ENCODE measurements at regions not wholly inside any gene's neighbourhood (a gene's known extent, or its start where the extent isn't known, plus 50 kb on each side); places are given as distances from the start of the nearest gene placed in this dataset.
"Not testable (repeated sequence)": the region's sequence is repeated elsewhere in the genome, so short reads cannot be mapped to it uniquely, and the experiment has no call there.

- no peak for DNase-seq (ENCODE audit: low read depth in 2 of 2)
Measured at GRCh38 chr6:141248021-141248799, 884.5 kb upstream of the GJE1 start.

GRCh38 chr6:141244366-141244765, 888.4 kb upstream of the GJE1 start:
- DNase-seq (ENCODE audit: low read depth in 2 of 2): no peak

GRCh38 chr6:141242957-141243356, 889.8 kb upstream of the GJE1 start:
- DNase-seq (ENCODE audit: low read depth in 2 of 2): no peak

- no peak for DNase-seq (ENCODE audit: low read depth in 2 of 2)
Measured at GRCh38 chr6:141229296-141229695, 903.4 kb upstream of the GJE1 start.

- no peak for DNase-seq (ENCODE audit: low read depth in 2 of 2)
Measured at GRCh38 chr6:141218583-141218982, 914.1 kb upstream of the GJE1 start.

- no peak for DNase-seq (ENCODE audit: low read depth in 2 of 2)
Measured at GRCh38 chr6:141216726-141217125, 916.0 kb upstream of the GJE1 start.

GRCh38 chr6:141212296-141212695, 920.4 kb upstream of the GJE1 start:
- no peak for DNase-seq (ENCODE audit: low read depth in 2 of 2)

- DNase-seq (ENCODE audit: low read depth in 2 of 2): no peak
Measured at GRCh38 chr6:141211845-141212244, 920.9 kb upstream of the GJE1 start.

GRCh38 chr6:141210901-141211300, 921.8 kb upstream of the GJE1 start:
- no peak for DNase-seq (ENCODE audit: low read depth in 2 of 2)

- no peak for DNase-seq (ENCODE audit: low read depth in 2 of 2)
Measured at GRCh38 chr6:141209890-141210289, 922.8 kb upstream of the GJE1 start.

GRCh38 chr6:141208101-141208500, 924.6 kb upstream of the GJE1 start:
- no peak for DNase-seq (ENCODE audit: low read depth in 2 of 2)

GRCh38 chr6:141203902-141204575, 928.7 kb upstream of the GJE1 start:
- DNase-seq (ENCODE audit: low read depth in 2 of 2): no peak

GRCh38 chr6:141202626-141203025, 930.1 kb upstream of the GJE1 start:
- DNase-seq (ENCODE audit: low read depth in 2 of 2): no peak

- no peak for DNase-seq (ENCODE audit: low read depth in 2 of 2)
Measured at GRCh38 chr6:141199074-141199473, 933.7 kb upstream of the GJE1 start.

- no peak for DNase-seq (ENCODE audit: low read depth in 2 of 2)
Measured at GRCh38 chr6:141195251-141195832, 937.4 kb upstream of the GJE1 start.

- no peak for DNase-seq (ENCODE audit: low read depth in 2 of 2)
Measured at GRCh38 chr6:141183368-141183767, 949.4 kb upstream of the GJE1 start.

- DNase-seq (ENCODE audit: low read depth in 2 of 2): not testable (repeated sequence)
Measured at GRCh38 chr6:141175458-141175857, 957.3 kb upstream of the GJE1 start.

- DNase-seq (ENCODE audit: low read depth in 2 of 2): no peak
Measured at GRCh38 chr6:141174932-141175331, 957.8 kb upstream of the GJE1 start.

- no peak for DNase-seq (ENCODE audit: low read depth in 2 of 2)
Measured at GRCh38 chr6:141173529-141173928, 959.2 kb upstream of the GJE1 start.

- DNase-seq (ENCODE audit: low read depth in 2 of 2): no peak
Measured at GRCh38 chr6:141169419-141169818, 963.3 kb upstream of the GJE1 start.

- no peak for DNase-seq (ENCODE audit: low read depth in 2 of 2)
Measured at GRCh38 chr6:141167945-141168344, 964.8 kb upstream of the GJE1 start.

- DNase-seq (ENCODE audit: low read depth in 2 of 2): no peak
Measured at GRCh38 chr6:141165002-141165665, 967.6 kb upstream of the GJE1 start.
